Activated CD4-positive, alpha-beta T cell treated with anti-CD3 and anti-CD28 coated beads, Interleukin-2, amount 50 U/mL, for 1 hour (primary cell): ENCODE measurements at regions not wholly inside any gene's neighbourhood (a gene's known extent, or its start where the extent isn't known, plus 50 kb on each side); places are given as distances from the start of the nearest gene placed in this dataset.
"Not testable (repeated sequence)": the region's sequence is repeated elsewhere in the genome, so short reads cannot be mapped to it uniquely, and the experiment has no call there.

Experiments
- DNase-seq: peaks from one replicate; pipeline ENCODE4 v3.0.0-alpha.2; 2020

GRCh38 chr10:84706875-84707274, 378.5 kb downstream of the CCSER2 start:
- no peak for DNase-seq

- DNase-seq, result no peak
These were observed 387.5 kb downstream of the CCSER2 start for GRCh38 chr10:84715911-84716310.

- DNase-seq, result no peak
These were observed 390.7 kb downstream of the CCSER2 start for GRCh38 chr10:84718877-84719616.

- no peak for DNase-seq
These were observed 391.3 kb downstream of the CCSER2 start for GRCh38 chr10:84719687-84720086.

GRCh38 chr10:84727398-84727797, 399.0 kb downstream of the CCSER2 start:
- no peak for DNase-seq

- not testable (repeated sequence) for DNase-seq
These were observed 410.7 kb downstream of the CCSER2 start for GRCh38 chr10:84739126-84739525.

- DNase-seq, result no peak
These were observed 411.3 kb downstream of the CCSER2 start for GRCh38 chr10:84739641-84740040.

GRCh38 chr10:84743483-84743882, 415.1 kb downstream of the CCSER2 start:
- DNase-seq, result no peak

- no peak for DNase-seq
These were observed 426.9 kb downstream of the CCSER2 start for GRCh38 chr10:84755311-84755710.

GRCh38 chr10:84756653-84757052, 428.3 kb downstream of the CCSER2 start:
- not testable (repeated sequence) for DNase-seq

- not testable (repeated sequence) for DNase-seq
These were observed 433.7 kb downstream of the CCSER2 start for GRCh38 chr10:84761994-84762614.

GRCh38 chr10:84762754-84763394, 434.5 kb downstream of the CCSER2 start:
- DNase-seq, result no peak

GRCh38 chr10:84763965-84764364, 435.6 kb downstream of the CCSER2 start:
- no peak for DNase-seq

GRCh38 chr10:84765086-84765485, 436.7 kb downstream of the CCSER2 start:
- no peak for DNase-seq

GRCh38 chr10:84765656-84766055, 437.3 kb downstream of the CCSER2 start:
- DNase-seq, result no peak

- no peak for DNase-seq
These were observed 438.5 kb downstream of the CCSER2 start for GRCh38 chr10:84766923-84767322.

- DNase-seq, result no peak
These were observed 439.7 kb downstream of the CCSER2 start for GRCh38 chr10:84768132-84768531.

GRCh38 chr10:84770824-84771223, 442.4 kb downstream of the CCSER2 start:
- DNase-seq, result no peak

GRCh38 chr10:84783386-84783785, 455.0 kb downstream of the CCSER2 start:
- no peak for DNase-seq

GRCh38 chr10:84783909-84784308, 455.5 kb downstream of the CCSER2 start:
- no peak for DNase-seq

- no peak for DNase-seq
These were observed 456.4 kb downstream of the CCSER2 start for GRCh38 chr10:84784749-84785148.

GRCh38 chr10:84789026-84789425, 460.6 kb downstream of the CCSER2 start:
- no peak for DNase-seq

GRCh38 chr10:84798312-84798711, 469.9 kb downstream of the CCSER2 start:
- no peak for DNase-seq

GRCh38 chr10:84801156-84801555, 472.8 kb downstream of the CCSER2 start:
- DNase-seq, result no peak
